ENCODE measurements at regions not wholly inside any gene's neighbourhood (a gene's known extent, or its start where the extent isn't known, plus 50 kb on each side); places are given as distances from the start of the nearest gene placed in this dataset.

- ATAC-seq (ENCODE audit: poor library complexity) (no peak), DNase-seq (no peak)
- no peaks in the 10 kb centered on the region for H3K4me1 ChIP-seq (ENCODE audit: insufficient read depth, low read length)
- TF ChIP-seq CTCF (IDR thresholded peaks at IDR 0.05): no peak
- H3K27me3 ChIP-seq (ENCODE audit: control insufficient read depth in 1 of 2, insufficient read depth in 2 of 2, low read length in 2 of 2): no peaks in the 10 kb centered on the region
- Mint-ChIP-seq H3K4me1 (ENCODE audit: low read depth) (no peaks in the 10 kb centered on the region), H3K4me3 (no peak overlapping the region), H3K27me3 (no peaks in the 10 kb centered on the region), H3K36me3 (ENCODE audit: low read depth) (no peaks in the 10 kb centered on the region), H3K9me3 (no peaks in the 10 kb centered on the region), H3K27ac (no peak overlapping the region)
- ChIA-PET CTCF (no interaction called here), POLR2A (no interaction called here)
- intact Hi-C loops (cut with DNase I, micrococcal nuclease): no loop called here
- H3K27ac ChIP-seq (ENCODE audit: low read depth in 1 of 2, low read length in 2 of 2): no peak overlapping the region
- H3K9me3 ChIP-seq (ENCODE audit: control insufficient read depth in 1 of 2, insufficient read depth in 1 of 2, low read length in 2 of 2): no peaks in the 10 kb centered on the region
- no peak overlapping the region for H3K4me3 ChIP-seq (ENCODE audit: low read length)
- no peaks in the 10 kb centered on the region for H3K36me3 ChIP-seq (ENCODE audit: insufficient read depth, low read length)
Measured at GRCh38 chr21:38083535-38083934, 167.3 kb upstream of the KCNJ6 start.

- no peak for TF ChIP-seq CTCF (IDR thresholded peaks at IDR 0.05)
- H3K9me3 ChIP-seq (ENCODE audit: control insufficient read depth in 1 of 2, insufficient read depth in 1 of 2, low read length in 2 of 2): no peaks in the 10 kb centered on the region
- no peak overlapping the region for H3K4me3 ChIP-seq (ENCODE audit: low read length)
- no peaks in the 10 kb centered on the region for H3K4me1 ChIP-seq (ENCODE audit: insufficient read depth, low read length)
- H3K27me3 Mint-ChIP-seq: peaks cover 6% of the 10 kb centered on the region
- H3K4me1 Mint-ChIP-seq (ENCODE audit: low read depth): no peaks in the 10 kb centered on the region
- H3K27me3 ChIP-seq (ENCODE audit: control insufficient read depth in 1 of 2, insufficient read depth in 2 of 2, low read length in 2 of 2): peaks cover 0 to 3% of the 10 kb centered on the region in 2 experiments
- intact Hi-C loops (cut with DNase I, micrococcal nuclease): no loop called here
- no peak overlapping the region for H3K4me3 Mint-ChIP-seq
- no peak for DNase-seq
- ChIA-PET CTCF (no interaction called here), POLR2A (no interaction called here)
- H3K36me3 ChIP-seq (ENCODE audit: insufficient read depth, low read length): no peaks in the 10 kb centered on the region
- ATAC-seq (ENCODE audit: poor library complexity): no peak
- H3K27ac Mint-ChIP-seq: no peak overlapping the region
- H3K27ac ChIP-seq (ENCODE audit: low read depth in 1 of 2, low read length in 2 of 2): no peak overlapping the region
- no peaks in the 10 kb centered on the region for H3K9me3 Mint-ChIP-seq
- H3K36me3 Mint-ChIP-seq (ENCODE audit: low read depth): no peaks in the 10 kb centered on the region
Measured at GRCh38 chr21:38086580-38086979, 170.2 kb upstream of the KCNJ15 start.

GRCh38 chr21:38088916-38089762 lies 167.7 kb upstream of the KCNJ15 start:
- Mint-ChIP-seq H3K4me1 (ENCODE audit: low read depth) (no peaks in the 10 kb centered on the region), H3K9me3 (no peaks in the 10 kb centered on the region), H3K4me3 (no peak overlapping the region), H3K27ac (no peak overlapping the region), H3K36me3 (ENCODE audit: low read depth) (no peaks in the 10 kb centered on the region), H3K27me3 (peaks cover 21% of the 10 kb centered on the region)
- TF ChIP-seq CTCF (IDR thresholded peaks at IDR 0.05): no peak
- no peak overlapping the region for H3K4me3 ChIP-seq (ENCODE audit: low read length)
- no peaks in the 10 kb centered on the region for H3K4me1 ChIP-seq (ENCODE audit: insufficient read depth, low read length)
- peaks cover 0 to 3% of the 10 kb centered on the region in 2 experiments for H3K27me3 ChIP-seq (ENCODE audit: control insufficient read depth in 1 of 2, insufficient read depth in 2 of 2, low read length in 2 of 2)
- CTCF ChIA-PET: no interaction called here
- intact Hi-C loops (cut with DNase I, micrococcal nuclease): no loop called here
- no peak for ATAC-seq (ENCODE audit: poor library complexity)
- no peak overlapping the region for H3K27ac ChIP-seq (ENCODE audit: low read depth in 1 of 2, low read length in 2 of 2)
- no peak for DNase-seq
- H3K36me3 ChIP-seq (ENCODE audit: insufficient read depth, low read length): no peaks in the 10 kb centered on the region
- H3K9me3 ChIP-seq (ENCODE audit: control insufficient read depth in 1 of 2, insufficient read depth in 1 of 2, low read length in 2 of 2): no peaks in the 10 kb centered on the region
- POLR2A ChIA-PET: no interaction called here

Data from CD4-positive, alpha-beta T cell (primary cell).